Keratinocyte (primary cell): ENCODE measurements at regions not wholly inside any gene's neighbourhood (a gene's known extent, or its start where the extent isn't known, plus 50 kb on each side); places are given as distances from the start of the nearest gene placed in this dataset.

Source experiments
- DNase-seq: peaks from one replicate; pipeline ENCODE4 v3.0.0-alpha.2; 2011; ENCODE audit warnings: low read depth, missing footprints, low spot score
- FAIRE-seq: peaks from 2 replicates; lab custom pipeline; 2011; peaks lifted over from hg19 to GRCh38; lab: Jason Lieb, UNC
- H2AFZ ChIP-seq: 2 replicates; pipeline ENCODE4 v1.6.0; 2012; ENCODE audit warnings: low read length, control low read depth, inconsistent platforms; ENCODE audit not compliant: control insufficient read depth
- H3K27ac ChIP-seq: 2 replicates; pipeline ENCODE4 v1.5.1; 2011; ENCODE audit warnings: low read length; ENCODE audit not compliant: control insufficient read depth, insufficient read depth
- H3K27me3 ChIP-seq: 3 replicates; pipeline ENCODE4 v1.6.0; 2011; ENCODE audit warnings: low read length; ENCODE audit not compliant: control insufficient read depth, insufficient read depth; ENCODE audit errors: extremely low read depth
- H3K36me3 ChIP-seq, 2 experiments: 2 replicates in 1 of 2; 3 replicates in 1 of 2; pipeline ENCODE4 v1.5.1; 2011; ENCODE audit warnings: low read length in 2 of 2, mild to moderate bottlenecking in 1 of 2; ENCODE audit not compliant: control insufficient read depth in 2 of 2, insufficient read depth in 2 of 2; ENCODE audit errors: extremely low read depth in 1 of 2
- H3K4me1 ChIP-seq: 3 replicates; pipeline ENCODE4 v1.5.1; 2011; ENCODE audit warnings: low read length; ENCODE audit not compliant: control insufficient read depth, insufficient read depth; ENCODE audit errors: extremely low read depth
- H3K4me2 ChIP-seq: 3 replicates; pipeline ENCODE4 v1.6.0; 2011; ENCODE audit warnings: low read depth, low read length; ENCODE audit not compliant: control insufficient read depth, insufficient read depth; ENCODE audit errors: extremely low read depth
- H3K4me3 ChIP-seq, 3 experiments: fragments of 200-600 bp in 1 of 3; sonication (generic) in 1 of 3; 2 replicates in 2 of 3; 3 replicates in 1 of 3; pipeline ENCODE4 v1.5.1; 2011 to 2016; ENCODE audit warnings: low read length in 3 of 3, mild to moderate bottlenecking in 3 of 3, control low read depth in 2 of 3, inconsistent platforms in 1 of 3, low read depth in 1 of 3, mixed read lengths in 1 of 3, mixed run types in 1 of 3, moderate library complexity in 1 of 3; ENCODE audit not compliant: control insufficient read depth in 2 of 3, insufficient read depth in 2 of 3; ENCODE audit errors: extremely low read depth in 1 of 3
- H3K79me2 ChIP-seq: 2 replicates; pipeline ENCODE4 v1.6.0; 2012; ENCODE audit warnings: low read length; ENCODE audit not compliant: control insufficient read depth, insufficient read depth
- H3K9ac ChIP-seq: 3 replicates; pipeline ENCODE4 v1.6.0; 2011; ENCODE audit warnings: low read length; ENCODE audit not compliant: control insufficient read depth, insufficient read depth; ENCODE audit errors: extremely low read depth
- H3K9me1 ChIP-seq: 3 replicates; pipeline ENCODE4 v1.6.0; 2011; ENCODE audit warnings: low read length; ENCODE audit not compliant: control insufficient read depth, insufficient read depth; ENCODE audit errors: extremely low read depth
- H3K9me3 ChIP-seq: 2 replicates; pipeline ENCODE4 v1.5.1; 2012; ENCODE audit warnings: low read depth, low read length; ENCODE audit not compliant: control insufficient read depth
- H4K20me1 ChIP-seq: 3 replicates; pipeline ENCODE4 v1.6.0; 2011; ENCODE audit warnings: low read length; ENCODE audit not compliant: control insufficient read depth, insufficient read depth; ENCODE audit errors: extremely low read depth
- EZH2 ChIP-seq: IDR thresholded peaks from one replicate; pipeline ENCODE4 v1.6.1; 2012; ENCODE audit warnings: inconsistent platforms, mild to moderate bottlenecking, low read length, moderate library complexity
- dilution Hi-C: fragments of 300-500 bp; cut with MboI; formaldehyde crosslinking; loops from one replicate; pipeline ENCODE4 v1.7.0; 2020; ENCODE audit warnings: low sequenced_read_pairs; ENCODE audit not compliant: extremely low pct_ligation_motif_present
- TF ChIP-seq, protein P1 (sequence below), 3 experiments: IDR thresholded peaks in 1 of 3; conservative IDR thresholded peaks in 1 of 3; optimal IDR thresholded peaks in 1 of 3; 2 replicates in 2 of 3; 3 replicates in 1 of 3; pipeline versions ENCODE3 to v1.5.1; 2011; ENCODE audit warnings: low read length in 3 of 3, mild to moderate bottlenecking in 3 of 3, moderate library complexity in 2 of 3, control low read depth in 1 of 3, inconsistent platforms in 1 of 3; ENCODE audit not compliant: insufficient read depth in 2 of 3; ENCODE audit errors: extremely low read depth in 1 of 3

DNA sequence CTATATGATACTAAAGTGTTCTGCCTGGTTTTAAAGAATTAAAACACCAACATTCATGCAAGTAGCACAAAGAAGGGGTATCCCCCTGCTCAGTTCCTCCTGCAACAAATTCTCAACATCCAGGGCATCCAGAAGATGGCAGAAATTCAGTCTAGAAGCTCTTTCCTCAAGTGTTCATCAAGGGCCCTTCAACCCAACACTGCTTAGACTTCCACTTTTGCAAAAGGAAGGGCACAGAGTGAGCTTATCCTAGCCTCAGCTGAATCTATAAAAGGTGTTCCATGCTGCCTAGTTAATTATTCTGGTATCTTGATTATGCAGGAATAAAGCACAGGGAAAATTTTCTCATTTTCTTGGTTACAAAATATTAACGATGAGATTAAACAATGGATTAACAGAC is 275.8 kb upstream of the CRIM1 start:
- Histone ChIP-seq H3K4me3 (no peak overlapping the region), H3K36me3 (no peaks in the 10 kb centered on the region), H3K9me3 (no peaks in the 10 kb centered on the region), H3K9ac (no peak overlapping the region), H2AFZ (no peak overlapping the region), H3K9me1 (no peaks in the 10 kb centered on the region), H3K27me3 (no peaks in the 10 kb centered on the region), H3K4me2 (no peak overlapping the region), H3K4me1 (no peaks in the 10 kb centered on the region), H3K27ac (no peak overlapping the region), H3K79me2 (no peaks in the 10 kb centered on the region), H4K20me1 (no peaks in the 10 kb centered on the region)
- no peak for FAIRE-seq
- TF ChIP-seq EZH2 = no peak
- TF ChIP-seq, protein P1, sequence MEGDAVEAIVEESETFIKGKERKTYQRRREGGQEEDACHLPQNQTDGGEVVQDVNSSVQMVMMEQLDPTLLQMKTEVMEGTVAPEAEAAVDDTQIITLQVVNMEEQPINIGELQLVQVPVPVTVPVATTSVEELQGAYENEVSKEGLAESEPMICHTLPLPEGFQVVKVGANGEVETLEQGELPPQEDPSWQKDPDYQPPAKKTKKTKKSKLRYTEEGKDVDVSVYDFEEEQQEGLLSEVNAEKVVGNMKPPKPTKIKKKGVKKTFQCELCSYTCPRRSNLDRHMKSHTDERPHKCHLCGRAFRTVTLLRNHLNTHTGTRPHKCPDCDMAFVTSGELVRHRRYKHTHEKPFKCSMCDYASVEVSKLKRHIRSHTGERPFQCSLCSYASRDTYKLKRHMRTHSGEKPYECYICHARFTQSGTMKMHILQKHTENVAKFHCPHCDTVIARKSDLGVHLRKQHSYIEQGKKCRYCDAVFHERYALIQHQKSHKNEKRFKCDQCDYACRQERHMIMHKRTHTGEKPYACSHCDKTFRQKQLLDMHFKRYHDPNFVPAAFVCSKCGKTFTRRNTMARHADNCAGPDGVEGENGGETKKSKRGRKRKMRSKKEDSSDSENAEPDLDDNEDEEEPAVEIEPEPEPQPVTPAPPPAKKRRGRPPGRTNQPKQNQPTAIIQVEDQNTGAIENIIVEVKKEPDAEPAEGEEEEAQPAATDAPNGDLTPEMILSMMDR (optimal IDR thresholded peaks at IDR 0.05 in 1 of 3, IDR thresholded peaks at IDR 0.05 in 1 of 3, conservative IDR thresholded peaks at IDR 0.05 in 1 of 3; ENCODE audit: extremely low read depth in 1 of 3, insufficient read depth in 2 of 3, low read length in 3 of 3) = no peak
- dilution Hi-C loops = no loop called here
- DNase-seq = no peak

DNA sequence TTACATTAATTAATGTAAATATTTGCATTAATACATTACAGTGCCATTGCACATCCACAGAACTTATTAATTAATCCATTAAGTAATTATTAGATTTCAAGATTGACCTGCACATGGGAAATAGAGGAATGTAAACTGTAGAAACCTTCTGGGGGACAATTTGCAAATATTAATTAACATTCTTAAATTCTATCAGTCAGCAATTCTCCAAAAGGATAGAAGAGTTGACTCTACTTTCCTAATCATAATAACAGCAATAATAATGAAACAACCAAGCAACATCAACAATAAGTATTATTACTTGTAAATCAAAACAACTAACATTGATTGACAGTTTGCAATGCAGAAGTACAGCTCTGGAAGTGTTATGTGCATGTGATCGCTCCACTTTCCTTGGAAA is 281.6 kb upstream of the CRIM1 start:
- Histone ChIP-seq H2AFZ (no peak overlapping the region), H3K4me1 (no peaks in the 10 kb centered on the region), H3K4me3 (no peak overlapping the region), H3K9me3 (no peaks in the 10 kb centered on the region), H3K27me3 (no peaks in the 10 kb centered on the region), H3K9ac (no peak overlapping the region), H3K4me2 (no peak overlapping the region), H4K20me1 (no peaks in the 10 kb centered on the region), H3K36me3 (no peaks in the 10 kb centered on the region), H3K79me2 (no peaks in the 10 kb centered on the region), H3K27ac (no peak overlapping the region), H3K9me1 (no peaks in the 10 kb centered on the region)
- DNase-seq = no peak
- dilution Hi-C loops = no loop called here
- no peak for FAIRE-seq
- no peak for TF ChIP-seq EZH2
- TF ChIP-seq, protein P1 (optimal IDR thresholded peaks at IDR 0.05 in 1 of 3, IDR thresholded peaks at IDR 0.05 in 1 of 3, conservative IDR thresholded peaks at IDR 0.05 in 1 of 3; ENCODE audit: extremely low read depth in 1 of 3, insufficient read depth in 2 of 3, low read length in 3 of 3) = no peak
